ENCODE measurements at regions not wholly inside any gene's neighbourhood (a gene's known extent, or its start where the extent isn't known, plus 50 kb on each side); places are given as distances from the start of the nearest gene placed in this dataset.

GRCh38 chr4:122313006-122313646 is 65.7 kb upstream of the ADAD1 start:
- Histone ChIP-seq H3K27me3 (replicated peaks in 1 of 7) (no peaks in the 10 kb centered on the region), H3K36me3 (peaks cover 0 to 99% (median 49%) of the 10 kb centered on the region in 6 donors), H3K9me3 (no peaks in the 10 kb centered on the region), H3K4me3 (no peak overlapping the region), H3K27ac (no peak overlapping the region), H3K4me1 (peaks cover 0 to 8% (median 0%) of the 10 kb centered on the region in 6 donors)
- no peak for DNase-seq
- WGBS, 5 donors = 78 to 95% (median 88%) methylated on average over 1 of the region's 1 CpG
- no peak for TF ChIP-seq POLR2AphosphoS5 (IDR thresholded peaks at IDR 0.05)
- TF ChIP-seq POLR2A (IDR thresholded peaks at IDR 0.05) = no peak
- TF ChIP-seq CTCF (IDR thresholded peaks at IDR 0.05 in 8 of 11, conservative IDR thresholded peaks at IDR 0.05 in 3 of 11) = no peak
- intact Hi-C loops (cut with DNase I; ENCODE audit: low total_unique reads) = no loop called here

- intact Hi-C loops (cut with DNase I; ENCODE audit: low total_unique reads) = no loop called here
- whole genome bisulfite sequencing, 5 donors = 92 to 100% (median 97%) methylated on average over 1 of the region's 1 CpG
Measured at GRCh38 chr4:122326908-122327307, 51.9 kb upstream of the ADAD1 start.

GRCh38 chr4:122328893-122329292 is 49.9 kb upstream of the ADAD1 start:
- no peak for TF ChIP-seq POLR2A (IDR thresholded peaks at IDR 0.05)
- no peak for TF ChIP-seq POLR2AphosphoS5 (IDR thresholded peaks at IDR 0.05)
- no peak for TF ChIP-seq CTCF (IDR thresholded peaks at IDR 0.05 in 8 of 11, conservative IDR thresholded peaks at IDR 0.05 in 3 of 11)
- no peak for DNase-seq
- WGBS, 5 donors = 91 to 100% (median 96%) methylated on average over 1 of the region's 1 CpG
- H3K27me3 ChIP-seq (replicated peaks in 1 of 7) = no peaks in the 10 kb centered on the region
- intact Hi-C loops (cut with DNase I; ENCODE audit: low total_unique reads) = no loop called here
- H3K4me1 ChIP-seq = no peaks in the 10 kb centered on the region
- no peaks in the 10 kb centered on the region for H3K9me3 ChIP-seq
- peaks cover 3 to 93% (median 54%) of the 10 kb centered on the region in 6 donors for H3K36me3 ChIP-seq
- H3K27ac ChIP-seq = no peak overlapping the region
- H3K4me3 ChIP-seq = no peak overlapping the region

More at GRCh38 chr4:122326908-122327307, 51.9 kb upstream of the ADAD1 start:
- Histone ChIP-seq H3K4me3 (no peak overlapping the region), H3K9me3 (no peaks in the 10 kb centered on the region), H3K27me3 (replicated peaks in 1 of 7) (no peaks in the 10 kb centered on the region), H3K36me3 (peaks cover 0 to 100% (median 55%) of the 10 kb centered on the region in 6 donors), H3K4me1 (no peaks in the 10 kb centered on the region), H3K27ac (no peak overlapping the region)
- no peak for DNase-seq
- no peak for TF ChIP-seq CTCF (IDR thresholded peaks at IDR 0.05 in 8 of 11, conservative IDR thresholded peaks at IDR 0.05 in 3 of 11)
- TF ChIP-seq POLR2A (IDR thresholded peaks at IDR 0.05) = no peak
- no peak for TF ChIP-seq POLR2AphosphoS5 (IDR thresholded peaks at IDR 0.05)

Data from spleen (tissue), 11 donors.